ENCODE measurements at regions not wholly inside any gene's neighbourhood (a gene's known extent, or its start where the extent isn't known, plus 50 kb on each side); places are given as distances from the start of the nearest gene placed in this dataset.

- H3K9ac ChIP-seq (ENCODE audit: low read depth, low read length) = no peak overlapping the region
Measured at GRCh38 chr10:70956029-70956759, 67.8 kb upstream of the PCBD1 start.

GRCh38 chr10:70958396-70958795 is 70.0 kb upstream of the PCBD1 start:
- H3K27me3 ChIP-seq (ENCODE audit: insufficient read depth, low read length) = no peaks in the 10 kb centered on the region
- H3K9ac ChIP-seq (ENCODE audit: low read depth, low read length) = no peak overlapping the region
- H3K27ac ChIP-seq (ENCODE audit: low read length) = no peak overlapping the region
- H3K4me3 ChIP-seq (ENCODE audit: low read length) = no peak overlapping the region
- no peaks in the 10 kb centered on the region for H3K9me3 ChIP-seq (ENCODE audit: insufficient read depth, low read depth, low read length)
- no peaks in the 10 kb centered on the region for H3K4me1 ChIP-seq (ENCODE audit: insufficient read depth, low read length)
- H3K36me3 ChIP-seq (ENCODE audit: insufficient read depth, low read depth, low read length) = no peaks in the 10 kb centered on the region

More at GRCh38 chr10:70956029-70956759, 67.8 kb upstream of the PCBD1 start:
- Histone ChIP-seq H3K4me1 (ENCODE audit: insufficient read depth, low read length) (no peaks in the 10 kb centered on the region), H3K9me3 (ENCODE audit: insufficient read depth, low read depth, low read length) (no peaks in the 10 kb centered on the region), H3K4me3 (ENCODE audit: low read length) (no peak overlapping the region), H3K27me3 (ENCODE audit: insufficient read depth, low read length) (peaks cover 6% of the 10 kb centered on the region; the same call in 1 of the 2 replicates), H3K27ac (ENCODE audit: low read length) (no peak overlapping the region), H3K36me3 (ENCODE audit: insufficient read depth, low read depth, low read length) (no peaks in the 10 kb centered on the region)

GRCh38 chr10:70960316-70960715 is 72.0 kb upstream of the PCBD1 start:
- H3K27ac ChIP-seq (ENCODE audit: low read length) = no peak overlapping the region
- H3K27me3 ChIP-seq (ENCODE audit: insufficient read depth, low read length) = no peaks in the 10 kb centered on the region; the same call in 1 of the 2 replicates

GRCh38 chr10:70960783-70961570 is 72.6 kb upstream of the PCBD1 start:
- Histone ChIP-seq H3K9me3 (ENCODE audit: insufficient read depth, low read depth, low read length) (no peaks in the 10 kb centered on the region), H3K4me3 (ENCODE audit: low read length) (no peak overlapping the region), H3K9ac (ENCODE audit: low read depth, low read length) (no peak overlapping the region), H3K36me3 (ENCODE audit: insufficient read depth, low read depth, low read length) (no peaks in the 10 kb centered on the region), H3K27me3 (ENCODE audit: insufficient read depth, low read length) (peaks cover 3% of the 10 kb centered on the region), H3K4me1 (ENCODE audit: insufficient read depth, low read length) (no peaks in the 10 kb centered on the region), H3K27ac (ENCODE audit: low read length) (no peak overlapping the region)

More at GRCh38 chr10:70960316-70960715, 72.0 kb upstream of the PCBD1 start:
- no peaks in the 10 kb centered on the region for H3K4me1 ChIP-seq (ENCODE audit: insufficient read depth, low read length)
- no peaks in the 10 kb centered on the region for H3K9me3 ChIP-seq (ENCODE audit: insufficient read depth, low read depth, low read length)
- H3K9ac ChIP-seq (ENCODE audit: low read depth, low read length) = no peak overlapping the region
- H3K4me3 ChIP-seq (ENCODE audit: low read length) = no peak overlapping the region
- no peaks in the 10 kb centered on the region for H3K36me3 ChIP-seq (ENCODE audit: insufficient read depth, low read depth, low read length)

GRCh38 chr10:70962686-70963085 is 74.3 kb upstream of the PCBD1 start:
- H3K9ac ChIP-seq (ENCODE audit: low read depth, low read length) = no peak overlapping the region
- H3K9me3 ChIP-seq (ENCODE audit: insufficient read depth, low read depth, low read length) = no peaks in the 10 kb centered on the region
- peaks cover 6% of the 10 kb centered on the region for H3K27me3 ChIP-seq (ENCODE audit: insufficient read depth, low read length)
- no peak overlapping the region for H3K27ac ChIP-seq (ENCODE audit: low read length)
- no peak overlapping the region for H3K4me3 ChIP-seq (ENCODE audit: low read length)
- H3K36me3 ChIP-seq (ENCODE audit: insufficient read depth, low read depth, low read length) = no peaks in the 10 kb centered on the region
- no peaks in the 10 kb centered on the region for H3K4me1 ChIP-seq (ENCODE audit: insufficient read depth, low read length)

- Histone ChIP-seq H3K4me1 (ENCODE audit: insufficient read depth, low read length) (no peaks in the 10 kb centered on the region), H3K9ac (ENCODE audit: low read depth, low read length) (no peak overlapping the region), H3K9me3 (ENCODE audit: insufficient read depth, low read depth, low read length) (no peaks in the 10 kb centered on the region), H3K27ac (ENCODE audit: low read length) (no peak overlapping the region), H3K36me3 (ENCODE audit: insufficient read depth, low read depth, low read length) (no peaks in the 10 kb centered on the region), H3K4me3 (ENCODE audit: low read length) (no peak overlapping the region), H3K27me3 (ENCODE audit: insufficient read depth, low read length) (peaks cover 6% of the 10 kb centered on the region)
Measured at GRCh38 chr10:70963271-70963670, 74.9 kb upstream of the PCBD1 start.

GRCh38 chr10:70964245-70964644 is 75.9 kb upstream of the PCBD1 start:
- Histone ChIP-seq H3K4me1 (ENCODE audit: insufficient read depth, low read length) (no peaks in the 10 kb centered on the region; the same call in 1 of the 2 replicates), H3K27ac (ENCODE audit: low read length) (no peak overlapping the region), H3K36me3 (ENCODE audit: insufficient read depth, low read depth, low read length) (no peaks in the 10 kb centered on the region), H3K9ac (ENCODE audit: low read depth, low read length) (no peak overlapping the region), H3K4me3 (ENCODE audit: low read length) (no peak overlapping the region), H3K9me3 (ENCODE audit: insufficient read depth, low read depth, low read length) (no peaks in the 10 kb centered on the region), H3K27me3 (ENCODE audit: insufficient read depth, low read length) (peaks cover 6% of the 10 kb centered on the region)

- no peaks in the 10 kb centered on the region for H3K9me3 ChIP-seq (ENCODE audit: insufficient read depth, low read depth, low read length)
- H3K4me3 ChIP-seq (ENCODE audit: low read length) = no peak overlapping the region
- H3K9ac ChIP-seq (ENCODE audit: low read depth, low read length) = no peak overlapping the region
- H3K27ac ChIP-seq (ENCODE audit: low read length) = no peak overlapping the region
- no peaks in the 10 kb centered on the region; the same call in 1 of the 2 replicates for H3K4me1 ChIP-seq (ENCODE audit: insufficient read depth, low read length)
- H3K36me3 ChIP-seq (ENCODE audit: insufficient read depth, low read depth, low read length) = no peaks in the 10 kb centered on the region
- H3K27me3 ChIP-seq (ENCODE audit: insufficient read depth, low read length) = peaks cover 6% of the 10 kb centered on the region
Measured at GRCh38 chr10:70964881-70965280, 76.5 kb upstream of the PCBD1 start.

- Histone ChIP-seq H3K9me3 (ENCODE audit: insufficient read depth, low read depth, low read length) (no peaks in the 10 kb centered on the region), H3K27ac (ENCODE audit: low read length) (no peak overlapping the region), H3K27me3 (ENCODE audit: insufficient read depth, low read length) (peaks cover 6% of the 10 kb centered on the region), H3K4me1 (ENCODE audit: insufficient read depth, low read length) (peaks cover 5% of the 10 kb centered on the region; the same call in 1 of the 2 replicates), H3K36me3 (ENCODE audit: insufficient read depth, low read depth, low read length) (no peaks in the 10 kb centered on the region), H3K9ac (ENCODE audit: low read depth, low read length) (no peak overlapping the region), H3K4me3 (ENCODE audit: low read length) (no peak overlapping the region)
Measured at GRCh38 chr10:70965566-70965965, 77.2 kb upstream of the PCBD1 start.

GRCh38 chr10:70966646-70967553 is 78.5 kb upstream of the PCBD1 start:
- peaks cover 5% of the 10 kb centered on the region; the same call in 1 of the 2 replicates for H3K4me1 ChIP-seq (ENCODE audit: insufficient read depth, low read length)
- H3K36me3 ChIP-seq (ENCODE audit: insufficient read depth, low read depth, low read length) = no peaks in the 10 kb centered on the region
- no peak overlapping the region for H3K9ac ChIP-seq (ENCODE audit: low read depth, low read length)
- peaks cover 6% of the 10 kb centered on the region for H3K9me3 ChIP-seq (ENCODE audit: insufficient read depth, low read depth, low read length)
- no peak overlapping the region for H3K4me3 ChIP-seq (ENCODE audit: low read length)
- no peak overlapping the region for H3K27ac ChIP-seq (ENCODE audit: low read length)
- peaks cover 6% of the 10 kb centered on the region for H3K27me3 ChIP-seq (ENCODE audit: insufficient read depth, low read length)

All from iPS-20b (cell line).